GM19324 (cell line): ENCODE measurements at regions not wholly inside any gene's neighbourhood (a gene's known extent, or its start where the extent isn't known, plus 50 kb on each side); places are given as distances from the start of the nearest gene placed in this dataset.
"Not testable (repeated sequence)": the region's sequence is repeated elsewhere in the genome, so short reads cannot be mapped to it uniquely, and the experiment has no call there.

Source experiments
- ATAC-seq: cut with Tn5 transposase; IDR thresholded peaks from one replicate; pipeline ENCODE4 v1.9.1; 2021; ENCODE audit warnings: mild to moderate bottlenecking, moderate library complexity; ENCODE audit not compliant: unreplicated experiment, low FRiP score

- ATAC-seq = no peak
Observed at GRCh38 chr4:134754301-134755019, 552.9 kb upstream of the PABPC4L start.

DNA sequence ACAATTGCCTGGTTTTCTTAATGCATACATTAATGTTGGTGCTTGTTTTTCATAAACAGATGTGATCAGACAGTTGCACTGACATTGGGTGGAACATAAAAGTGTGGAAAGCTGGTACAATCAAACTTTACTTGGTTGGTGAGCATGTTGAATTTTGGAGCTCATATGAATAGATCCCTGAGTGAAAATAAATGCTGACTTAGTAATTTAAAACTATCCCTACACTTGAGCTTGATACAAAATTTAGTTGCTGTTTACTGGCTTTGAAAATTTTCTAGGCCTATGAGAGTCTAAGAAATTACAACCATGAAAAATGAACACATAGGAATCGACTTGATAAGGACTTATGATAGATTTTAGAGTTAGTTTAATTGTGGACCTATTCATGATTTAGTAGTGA, 551.8 kb upstream of the PABPC4L start:
- ATAC-seq = no peak

GRCh38 chr4:134747108-134747805, 545.7 kb upstream of the PABPC4L start:
- no peak for ATAC-seq

- ATAC-seq = no peak
Observed at GRCh38 chr4:134740290-134740689, 538.7 kb upstream of the PABPC4L start.

DNA sequence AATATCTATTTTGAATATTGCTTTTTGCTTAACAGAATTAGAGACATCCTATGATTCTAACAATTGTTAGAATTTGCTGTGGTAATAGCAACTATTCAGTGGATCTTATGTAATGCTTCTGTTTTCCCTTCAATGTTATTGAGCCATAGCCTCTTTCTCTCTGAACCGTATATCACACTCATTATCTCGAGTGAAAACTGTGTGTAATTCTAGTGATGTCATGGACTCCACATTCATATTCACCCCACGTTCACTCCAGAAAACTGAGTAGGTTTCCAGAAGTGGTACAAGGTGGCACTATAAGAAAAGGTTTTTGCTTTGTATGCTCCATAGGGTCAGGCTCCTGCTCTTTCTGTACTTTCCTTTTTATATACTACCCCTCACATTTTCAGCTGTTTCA, 534.3 kb upstream of the PABPC4L start:
- no peak for ATAC-seq

- no peak for ATAC-seq
Observed at GRCh38 chr4:134727696-134728095, 526.1 kb upstream of the PABPC4L start.

- no peak for ATAC-seq
Observed at GRCh38 chr4:134722306-134722705, 520.7 kb upstream of the PABPC4L start.

DNA sequence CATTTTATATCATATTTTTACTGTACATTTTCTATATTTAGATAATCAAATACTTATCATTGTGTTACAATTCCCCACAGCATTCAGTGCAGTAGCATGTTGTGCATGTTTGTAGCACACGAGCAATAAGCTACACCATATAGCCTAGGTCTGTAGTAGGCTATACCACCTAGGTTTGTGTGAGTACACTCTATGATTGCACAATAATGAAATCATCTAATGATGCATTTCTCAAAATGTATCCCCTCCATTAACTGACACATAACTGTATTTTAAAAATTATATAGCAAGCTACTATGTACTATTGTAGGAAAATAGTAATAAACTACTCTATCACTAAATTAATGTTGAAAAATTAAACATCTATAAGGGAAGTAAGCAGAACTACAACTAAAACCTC, 518.4 kb upstream of the PABPC4L start:
- no peak for ATAC-seq

GRCh38 chr4:134708616-134709015, 507.0 kb upstream of the PABPC4L start:
- ATAC-seq = no peak

GRCh38 chr4:134708026-134708425, 506.4 kb upstream of the PABPC4L start:
- ATAC-seq = no peak

- no peak for ATAC-seq
Observed at GRCh38 chr4:134702374-134702773, 500.8 kb upstream of the PABPC4L start.

GRCh38 chr4:134700251-134700650, 498.7 kb upstream of the PABPC4L start:
- no peak for ATAC-seq

- not testable (repeated sequence) for ATAC-seq
Observed at GRCh38 chr4:134698831-134699230, 497.2 kb upstream of the PABPC4L start.

DNA sequence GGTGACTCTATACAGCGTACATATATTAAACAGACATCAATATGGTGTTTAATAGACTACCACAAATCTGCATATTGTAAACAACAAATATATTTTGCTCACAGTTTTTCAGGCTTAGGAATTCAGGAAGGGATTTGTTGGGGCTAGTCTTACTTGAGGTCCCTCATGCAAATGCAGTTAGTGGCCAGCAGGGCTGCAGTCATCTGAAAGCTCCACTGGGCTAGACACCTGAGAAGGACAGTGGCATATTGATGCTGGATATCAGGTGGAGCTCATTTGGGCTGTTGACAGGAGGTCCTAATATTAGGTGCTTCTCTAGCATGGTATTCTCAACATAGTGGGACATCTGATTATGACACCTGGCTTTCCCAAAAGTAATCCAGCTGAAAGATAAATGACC, 493.8 kb upstream of the PABPC4L start:
- no peak for ATAC-seq

DNA sequence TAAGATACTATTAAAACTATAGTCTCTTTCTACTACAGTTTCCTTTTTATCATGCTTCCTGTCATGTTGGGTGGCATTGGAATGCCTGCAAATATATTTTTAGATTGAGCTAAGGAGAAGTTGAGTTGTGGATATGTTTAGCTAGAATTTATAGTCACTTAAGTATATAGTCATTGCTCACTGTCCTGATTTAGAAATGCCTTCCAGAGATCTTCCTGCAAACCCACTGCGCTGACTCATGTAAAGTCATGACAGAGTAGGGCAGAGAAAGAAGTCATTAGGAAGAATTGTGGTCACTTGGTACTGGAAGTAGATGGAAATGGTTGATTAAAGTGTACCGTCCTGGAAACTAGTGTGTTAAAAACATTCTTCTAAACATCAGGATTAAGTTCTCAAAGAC, 490.3 kb upstream of the PABPC4L start:
- no peak for ATAC-seq

DNA sequence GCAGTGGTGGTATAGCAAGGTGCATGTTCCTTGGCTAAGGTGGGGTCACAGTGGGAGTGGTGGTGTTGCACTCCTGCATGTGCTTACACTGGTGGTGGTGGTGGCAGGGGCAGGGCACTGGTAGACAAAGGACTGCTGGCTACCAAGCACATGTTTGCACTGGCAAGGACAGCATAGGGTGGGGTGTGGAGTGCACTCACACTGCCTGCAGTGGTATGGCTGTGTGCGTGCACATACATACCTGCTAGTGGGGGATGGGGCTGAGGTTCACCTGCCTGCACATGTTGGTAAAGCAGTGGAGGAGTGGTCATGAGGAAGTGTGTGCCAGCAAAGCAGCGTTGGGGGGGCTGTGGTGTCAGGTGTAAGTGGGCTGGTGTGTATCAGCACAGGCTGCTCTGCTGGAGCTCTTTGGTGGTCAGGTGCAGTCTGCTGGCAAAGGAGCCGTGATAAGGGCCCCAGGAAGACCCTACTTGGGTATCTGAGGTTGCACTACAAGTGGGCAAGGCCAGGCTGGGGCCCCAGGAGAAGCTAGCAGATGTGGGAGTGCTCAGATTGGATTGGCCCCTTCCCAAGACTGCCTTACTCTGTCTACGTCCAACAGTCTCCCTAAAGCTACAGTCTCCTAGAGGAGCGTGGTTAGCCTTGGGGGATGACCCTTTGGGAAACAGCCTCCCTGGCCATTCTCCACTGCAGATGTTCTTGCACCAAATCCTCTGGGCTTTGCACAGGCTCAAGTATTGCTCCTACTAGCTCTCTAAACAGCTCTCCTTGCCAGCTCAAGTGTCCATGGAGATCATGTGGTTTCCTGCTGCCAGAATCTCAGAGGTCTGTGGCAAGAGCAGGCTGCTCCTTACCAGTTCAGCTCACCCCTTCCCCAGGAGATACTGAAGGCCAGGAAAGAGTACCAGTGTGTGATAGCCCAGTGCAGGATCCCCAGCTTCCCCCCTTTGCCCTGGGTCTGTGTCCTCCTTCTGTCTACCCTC, 486.3 kb upstream of the PABPC4L start:
- no peak for ATAC-seq

GRCh38 chr4:134677209-134677814, 475.7 kb upstream of the PABPC4L start:
- no peak for ATAC-seq

DNA sequence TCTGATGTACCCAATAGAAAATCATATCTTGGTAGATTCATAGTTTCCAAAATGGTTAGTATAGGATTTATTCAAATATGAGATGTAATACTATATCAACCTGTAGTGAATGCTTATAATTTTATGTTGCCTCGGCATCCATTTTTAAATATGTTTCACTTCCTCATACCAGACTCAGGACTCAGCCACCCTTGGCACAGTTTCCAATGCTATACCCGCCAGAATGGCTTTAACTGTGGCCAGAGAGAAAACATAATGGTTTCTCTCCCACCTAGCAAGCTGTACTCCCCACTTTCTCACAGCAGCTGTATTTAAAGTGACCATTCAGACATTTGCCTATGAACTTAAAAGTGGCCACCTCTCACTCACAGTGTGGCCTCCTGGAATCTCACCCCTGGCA, 466.6 kb upstream of the PABPC4L start:
- ATAC-seq = no peak

DNA sequence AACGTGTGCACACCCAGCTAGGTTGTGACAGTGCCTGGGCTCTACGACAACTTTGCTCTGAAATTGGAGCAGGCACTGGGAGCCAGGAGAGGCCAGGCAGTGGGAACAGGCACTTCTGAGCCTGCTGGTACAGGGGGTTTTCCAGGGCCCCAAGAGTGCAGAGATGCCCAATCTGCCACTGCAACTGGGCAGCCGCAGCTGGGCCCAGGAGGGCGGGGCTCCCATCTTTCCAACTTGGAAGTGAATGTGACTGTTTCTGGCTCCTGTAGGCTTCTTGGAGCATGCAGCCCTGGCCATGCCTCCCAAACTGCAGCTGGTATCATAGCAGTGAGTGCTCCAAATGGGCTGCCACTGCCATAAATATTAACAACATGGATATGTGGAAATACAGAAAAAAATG, 465.1 kb upstream of the PABPC4L start:
- ATAC-seq = no peak

GRCh38 chr4:134665429-134665828, 463.8 kb upstream of the PABPC4L start:
- no peak for ATAC-seq

DNA sequence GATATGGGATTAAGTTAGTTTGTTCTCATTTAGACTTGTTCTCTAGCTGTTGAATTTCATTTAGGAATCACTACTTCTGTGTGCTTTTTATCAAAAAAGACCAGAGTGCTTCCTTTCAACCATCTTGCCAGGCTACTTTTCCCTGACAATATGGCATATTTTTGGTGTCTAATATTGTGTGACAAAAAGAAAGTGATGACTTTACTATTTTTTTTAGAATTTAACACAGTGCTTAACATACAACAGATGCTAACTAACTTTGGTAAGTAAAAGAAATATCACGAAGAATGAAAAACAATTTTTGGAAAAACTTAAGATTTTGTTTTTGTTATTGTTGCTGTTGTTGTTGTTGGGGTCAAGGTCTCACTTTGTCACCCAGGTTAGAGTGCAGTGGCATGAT, 462.2 kb upstream of the PABPC4L start:
- ATAC-seq = no peak
